Tibial artery (tissue), 4 donors: ENCODE measurements at regions not wholly inside any gene's neighbourhood (a gene's known extent, or its start where the extent isn't known, plus 50 kb on each side); places are given as distances from the start of the nearest gene placed in this dataset.

Source experiments
- DNase-seq, 2 donors: peaks; one replicate each; pipeline ENCODE4 v3.0.0-alpha.2; 2019
- H3K27ac ChIP-seq, 2 donors: fragments of 200-600 bp; sonication (generic) in 1 of 2; 1 replicate in 1 of 2; 2 replicates in 1 of 2; pipeline ENCODE4 v1.5.1; 2018 to 2019; ENCODE audit warnings: mild to moderate bottlenecking in 1 of 2
- H3K27me3 ChIP-seq, 2 donors: fragments of 200-600 bp; sonication (generic) in 1 of 2; one replicate each; pipeline versions ENCODE4 v1.5.1 to v1.6.0; 2016 to 2019
- H3K36me3 ChIP-seq, 3 donors: fragments of 200-600 bp; sonication (generic) in 2 of 3; one replicate each; pipeline ENCODE4 v1.5.1; 2016 to 2019; ENCODE audit warnings: mild to moderate bottlenecking in 2 of 3
- H3K4me1 ChIP-seq, 4 donors: fragments of 200-600 bp; sonication (generic) in 2 of 4; 1 replicate in 3 of 4; 2 replicates in 1 of 4; pipeline ENCODE4 v1.5.1; 2016 to 2019
- H3K4me3 ChIP-seq, 2 donors: fragments of 200-600 bp; sonication (generic) in 1 of 2; 1 replicate in 1 of 2; 2 replicates in 1 of 2; pipeline ENCODE4 v1.5.1; 2018 to 2019; ENCODE audit warnings: mild to moderate bottlenecking in 2 of 2
- H3K9me3 ChIP-seq, 3 donors: fragments of 200-600 bp; sonication (generic) in 1 of 3; one replicate each; pipeline ENCODE4 v1.5.1; 2016 to 2019
- intact Hi-C: fragments of 100-400 bp; cut with DNase I; formaldehyde crosslinking; loops from one replicate; pipeline ENCODE4 v1.15.0; 2023; ENCODE audit warnings: low total_unique reads
- TF ChIP-seq, protein P1 (sequence below), 2 experiments: fragments of 200-600 bp in 1 of 2; fragments of 450-650 bp in 1 of 2; IDR thresholded peaks; one replicate each; pipeline ENCODE4 v1.5.1; 2017 to 2019; ENCODE audit warnings: antibody characterized with exemption in 2 of 2, mild to moderate bottlenecking in 1 of 2, moderate library complexity in 1 of 2

DNA sequence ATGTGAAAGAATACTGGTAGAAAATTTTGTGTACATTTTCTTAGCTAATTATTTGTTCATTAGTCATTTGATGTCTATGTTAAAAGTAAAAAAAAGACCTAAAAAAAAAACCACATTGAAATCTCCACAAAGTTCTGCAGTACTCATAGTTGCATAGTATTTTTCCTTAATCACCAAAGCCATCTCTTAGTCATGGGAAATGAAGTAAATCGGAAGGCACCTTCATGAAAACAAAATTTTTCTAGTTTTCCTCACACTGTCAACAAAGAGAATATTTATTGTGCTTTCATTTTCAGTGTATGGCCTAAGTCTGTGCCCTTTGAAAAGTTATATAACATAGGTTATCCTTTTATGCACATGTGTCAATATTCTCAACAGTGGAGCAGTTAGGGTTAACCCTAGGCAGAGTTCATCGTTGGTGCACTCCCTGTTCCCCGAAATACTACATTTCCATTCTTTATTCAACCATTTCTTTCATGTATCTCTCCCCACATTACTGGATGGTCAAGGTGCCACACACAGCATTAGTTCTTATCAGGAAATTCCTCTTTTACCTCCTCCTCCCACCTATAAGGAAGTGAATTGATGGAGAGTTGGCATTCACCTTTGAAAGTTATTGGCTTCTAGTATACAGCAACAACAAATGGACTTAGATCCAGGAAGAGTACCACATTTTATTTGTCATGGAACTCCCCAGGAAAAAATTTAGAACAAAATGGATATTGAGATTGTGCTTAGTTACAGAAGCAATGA lies 93.1 kb downstream of the NUDT12 start:
- intact Hi-C loops = no loop called here
- Histone ChIP-seq H3K27ac (no peak overlapping the region), H3K4me3 (no peak overlapping the region), H3K36me3 (no peaks in the 10 kb centered on the region), H3K9me3 (no peaks in the 10 kb centered on the region), H3K27me3 (no peaks in the 10 kb centered on the region), H3K4me1 (no peaks in the 10 kb centered on the region)
- DNase-seq = no peak
- TF ChIP-seq, protein P1, sequence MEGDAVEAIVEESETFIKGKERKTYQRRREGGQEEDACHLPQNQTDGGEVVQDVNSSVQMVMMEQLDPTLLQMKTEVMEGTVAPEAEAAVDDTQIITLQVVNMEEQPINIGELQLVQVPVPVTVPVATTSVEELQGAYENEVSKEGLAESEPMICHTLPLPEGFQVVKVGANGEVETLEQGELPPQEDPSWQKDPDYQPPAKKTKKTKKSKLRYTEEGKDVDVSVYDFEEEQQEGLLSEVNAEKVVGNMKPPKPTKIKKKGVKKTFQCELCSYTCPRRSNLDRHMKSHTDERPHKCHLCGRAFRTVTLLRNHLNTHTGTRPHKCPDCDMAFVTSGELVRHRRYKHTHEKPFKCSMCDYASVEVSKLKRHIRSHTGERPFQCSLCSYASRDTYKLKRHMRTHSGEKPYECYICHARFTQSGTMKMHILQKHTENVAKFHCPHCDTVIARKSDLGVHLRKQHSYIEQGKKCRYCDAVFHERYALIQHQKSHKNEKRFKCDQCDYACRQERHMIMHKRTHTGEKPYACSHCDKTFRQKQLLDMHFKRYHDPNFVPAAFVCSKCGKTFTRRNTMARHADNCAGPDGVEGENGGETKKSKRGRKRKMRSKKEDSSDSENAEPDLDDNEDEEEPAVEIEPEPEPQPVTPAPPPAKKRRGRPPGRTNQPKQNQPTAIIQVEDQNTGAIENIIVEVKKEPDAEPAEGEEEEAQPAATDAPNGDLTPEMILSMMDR (IDR thresholded peaks at IDR 0.05) = no peak

DNA sequence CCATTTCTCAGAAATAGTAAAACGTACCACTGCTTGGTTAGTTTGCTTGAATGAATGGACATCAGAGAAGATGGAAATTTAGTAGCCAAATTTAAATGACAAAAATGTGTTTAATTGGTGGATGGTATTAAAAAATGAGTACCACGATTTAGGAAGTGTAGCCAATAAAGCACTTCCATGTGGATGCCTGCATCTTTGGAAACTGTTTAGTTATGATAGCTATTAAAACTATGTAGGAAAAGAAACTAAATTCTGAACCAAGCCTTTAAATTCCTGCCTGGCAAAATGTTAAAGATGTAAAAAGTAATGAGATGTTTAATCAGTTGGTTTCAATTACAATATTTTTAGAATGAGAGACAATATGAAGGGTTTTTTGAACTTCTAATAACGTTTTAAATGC lies 94.8 kb downstream of the NUDT12 start:
- DNase-seq = no peak
- Histone ChIP-seq H3K27me3 (no peaks in the 10 kb centered on the region), H3K4me3 (no peak overlapping the region), H3K4me1 (no peaks in the 10 kb centered on the region), H3K36me3 (no peaks in the 10 kb centered on the region), H3K9me3 (no peaks in the 10 kb centered on the region), H3K27ac (no peak overlapping the region)
- TF ChIP-seq, protein P1 (IDR thresholded peaks at IDR 0.05) = no peak
- intact Hi-C loops = no loop called here

DNA sequence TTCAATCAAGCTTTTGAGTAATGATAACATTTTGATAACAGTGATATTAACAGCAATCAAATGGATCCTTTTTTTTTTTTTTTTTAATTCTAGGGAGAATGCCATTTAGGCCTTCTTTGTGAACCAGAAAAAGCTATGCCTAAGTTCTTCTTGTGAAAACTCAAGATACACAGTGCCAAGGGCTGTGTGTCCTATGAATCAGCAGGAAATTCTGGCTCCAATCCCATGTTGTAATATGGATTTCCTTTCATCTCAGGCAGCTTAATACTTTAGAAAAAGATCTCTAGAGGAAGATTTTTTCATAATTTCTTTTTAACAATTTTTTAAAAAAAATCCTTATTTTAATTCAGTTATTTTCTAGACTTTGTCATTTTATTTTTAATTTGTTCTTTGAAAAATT lies 96.1 kb downstream of the NUDT12 start:
- Histone ChIP-seq H3K4me3 (no peak overlapping the region), H3K9me3 (no peaks in the 10 kb centered on the region), H3K27ac (no peak overlapping the region), H3K36me3 (no peaks in the 10 kb centered on the region), H3K27me3 (no peaks in the 10 kb centered on the region), H3K4me1 (no peaks in the 10 kb centered on the region)
- TF ChIP-seq, protein P1 (IDR thresholded peaks at IDR 0.05) = no peak
- intact Hi-C loops = no loop called here
- DNase-seq = no peak

DNA sequence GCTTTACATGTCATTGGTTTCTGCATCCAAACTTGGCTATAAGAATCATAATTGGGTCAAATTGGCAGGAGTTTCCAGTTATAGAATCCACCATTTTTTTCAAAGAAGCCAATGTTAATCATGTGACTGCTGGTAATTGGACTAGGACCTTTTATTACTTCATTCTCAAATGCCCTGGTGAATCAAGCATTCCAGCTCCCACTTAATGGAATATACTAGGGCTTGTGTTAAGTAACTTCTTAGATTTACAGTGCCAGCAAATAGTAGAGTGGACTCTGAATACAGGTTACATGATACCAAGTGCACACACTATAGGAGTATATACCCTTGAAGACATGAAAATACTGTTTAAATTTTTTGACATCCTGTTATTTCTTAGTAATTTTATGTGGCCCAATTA lies 96.7 kb downstream of the NUDT12 start:
- Histone ChIP-seq H3K9me3 (no peaks in the 10 kb centered on the region), H3K4me3 (no peak overlapping the region), H3K36me3 (no peaks in the 10 kb centered on the region), H3K27me3 (no peaks in the 10 kb centered on the region), H3K27ac (no peak overlapping the region), H3K4me1 (no peaks in the 10 kb centered on the region)
- DNase-seq = no peak
- intact Hi-C loops = no loop called here
- TF ChIP-seq, protein P1 (IDR thresholded peaks at IDR 0.05) = no peak

DNA sequence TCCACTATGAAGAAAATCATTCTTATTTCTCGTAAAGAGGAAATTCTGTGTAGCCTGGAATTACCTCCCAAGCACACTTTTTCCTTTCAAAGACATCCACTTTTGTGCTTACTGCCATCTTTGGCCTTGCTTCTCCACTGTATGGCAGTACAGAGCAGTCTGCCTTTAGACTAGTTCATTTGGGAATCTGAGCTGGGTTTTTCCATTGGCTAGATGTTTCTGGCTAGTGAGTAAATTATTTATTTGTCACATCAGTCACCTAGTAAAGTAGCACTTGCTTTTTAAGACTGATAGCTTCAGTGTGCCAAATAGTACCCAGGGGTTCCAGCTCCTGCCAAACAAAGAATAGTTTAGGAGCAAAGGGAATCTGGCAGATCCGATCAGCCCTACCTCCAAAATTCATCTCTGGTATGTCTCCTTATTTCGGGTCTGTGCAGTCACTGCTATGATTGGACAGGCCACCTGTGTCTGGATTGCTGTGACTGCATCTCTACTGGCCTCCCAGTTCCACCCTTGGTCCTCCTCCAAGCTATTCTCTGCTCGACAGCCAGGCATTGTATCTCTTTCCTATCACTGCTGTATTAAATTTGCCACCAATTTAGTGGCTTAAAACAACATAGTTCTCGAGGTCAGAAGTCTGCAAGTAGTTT lies 97.6 kb downstream of the NUDT12 start:
- intact Hi-C loops = no loop called here
- Histone ChIP-seq H3K4me3 (no peak overlapping the region), H3K27ac (no peak overlapping the region), H3K9me3 (no peaks in the 10 kb centered on the region), H3K36me3 (no peaks in the 10 kb centered on the region), H3K27me3 (no peaks in the 10 kb centered on the region), H3K4me1 (no peaks in the 10 kb centered on the region)
- no peak for DNase-seq
- TF ChIP-seq, protein P1 (IDR thresholded peaks at IDR 0.05) = no peak
